ENCODE measurements at regions not wholly inside any gene's neighbourhood (a gene's known extent, or its start where the extent isn't known, plus 50 kb on each side); places are given as distances from the start of the nearest gene placed in this dataset.
A peak's percentile ranks its signal among the peaks of the same experiment; 100 is the strongest.

DNA sequence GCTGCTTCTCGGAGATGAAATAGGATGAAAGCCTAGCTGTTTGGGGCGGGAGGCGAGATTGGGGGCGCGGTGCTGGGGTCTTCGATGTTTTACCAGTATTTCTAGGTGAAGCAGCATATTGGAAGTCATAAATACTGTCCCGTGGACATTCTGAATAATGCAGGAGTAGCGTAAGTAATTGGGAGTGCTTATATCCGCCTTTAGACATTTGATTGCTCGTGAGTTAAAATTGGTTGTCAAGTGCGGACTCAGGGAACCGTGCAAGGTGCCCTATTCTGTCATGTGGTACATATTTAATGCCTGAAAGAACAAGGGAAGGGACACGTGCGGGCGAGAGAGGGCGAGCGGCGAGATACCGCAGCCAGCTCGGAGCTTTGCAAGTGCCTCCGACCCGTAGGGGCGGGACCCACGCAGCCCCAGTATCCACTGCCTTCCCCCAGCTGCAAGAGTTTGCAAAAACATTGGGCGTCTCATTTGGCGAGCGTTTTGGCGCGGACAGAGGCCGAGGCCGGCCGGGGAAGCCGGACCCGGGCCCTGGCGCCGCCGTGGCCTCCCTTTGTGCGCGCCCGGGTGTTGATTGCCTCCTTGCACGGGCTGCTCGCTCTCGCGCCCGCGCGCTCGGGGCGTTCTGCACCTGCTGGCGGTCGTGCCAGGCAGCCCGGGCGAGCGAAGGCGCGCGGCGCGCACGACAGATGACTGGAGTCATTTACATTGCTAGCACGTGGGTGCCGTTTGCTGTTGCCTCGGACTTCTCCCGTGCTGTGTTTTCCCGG, 849.8 kb upstream of the RBFOX1 start:
- no peak for FAIRE-seq
- H3K9me3 ChIP-seq: no peaks in the 10 kb centered on the region
- H3K4me3 ChIP-seq: no peak overlapping the region
- no peak overlapping the region for H3K27ac ChIP-seq
- TF ChIP-seq, protein P1, sequence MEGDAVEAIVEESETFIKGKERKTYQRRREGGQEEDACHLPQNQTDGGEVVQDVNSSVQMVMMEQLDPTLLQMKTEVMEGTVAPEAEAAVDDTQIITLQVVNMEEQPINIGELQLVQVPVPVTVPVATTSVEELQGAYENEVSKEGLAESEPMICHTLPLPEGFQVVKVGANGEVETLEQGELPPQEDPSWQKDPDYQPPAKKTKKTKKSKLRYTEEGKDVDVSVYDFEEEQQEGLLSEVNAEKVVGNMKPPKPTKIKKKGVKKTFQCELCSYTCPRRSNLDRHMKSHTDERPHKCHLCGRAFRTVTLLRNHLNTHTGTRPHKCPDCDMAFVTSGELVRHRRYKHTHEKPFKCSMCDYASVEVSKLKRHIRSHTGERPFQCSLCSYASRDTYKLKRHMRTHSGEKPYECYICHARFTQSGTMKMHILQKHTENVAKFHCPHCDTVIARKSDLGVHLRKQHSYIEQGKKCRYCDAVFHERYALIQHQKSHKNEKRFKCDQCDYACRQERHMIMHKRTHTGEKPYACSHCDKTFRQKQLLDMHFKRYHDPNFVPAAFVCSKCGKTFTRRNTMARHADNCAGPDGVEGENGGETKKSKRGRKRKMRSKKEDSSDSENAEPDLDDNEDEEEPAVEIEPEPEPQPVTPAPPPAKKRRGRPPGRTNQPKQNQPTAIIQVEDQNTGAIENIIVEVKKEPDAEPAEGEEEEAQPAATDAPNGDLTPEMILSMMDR (IDR thresholded peaks at IDR 0.05): no peak
- H3K4me1 ChIP-seq: no peaks in the 10 kb centered on the region
- H3K36me3 ChIP-seq: no peaks in the 10 kb centered on the region
- intact Hi-C loops (cut with DNase I): no loop called here
- peak in 2 of 6 donors; percentile 39 to 52 for DNase-seq
- ATAC-seq: no peak
- WGBS, 2 donors: 3 to 5% methylated on average over 65 of the region's 65 CpGs
- H3K27me3 ChIP-seq: peaks cover 0 to 22% (median 0%) of the 10 kb centered on the region in 4 donors

DNA sequence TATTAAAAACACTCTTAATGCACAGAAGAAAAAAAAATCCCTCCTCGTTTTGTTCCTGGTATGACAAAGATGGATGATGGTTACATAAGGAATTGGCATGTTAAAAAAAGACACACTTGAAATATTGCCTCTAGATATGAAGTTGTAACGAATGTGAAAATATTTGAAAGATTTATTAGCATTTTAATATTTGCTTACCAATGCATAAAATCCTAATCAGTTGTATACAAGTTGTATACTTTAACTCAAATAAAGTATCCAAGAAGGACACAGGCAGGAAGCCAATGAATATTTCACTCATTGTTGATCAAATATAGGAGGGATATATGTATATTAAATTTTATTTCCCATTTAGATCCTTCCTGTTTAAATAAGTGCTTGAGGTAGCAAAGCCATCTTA, 850.8 kb upstream of the RBFOX1 start:
- intact Hi-C loops (cut with DNase I): no loop called here
- WGBS, 2 donors: 7% methylated on average over 2 of the region's 2 CpGs

DNA sequence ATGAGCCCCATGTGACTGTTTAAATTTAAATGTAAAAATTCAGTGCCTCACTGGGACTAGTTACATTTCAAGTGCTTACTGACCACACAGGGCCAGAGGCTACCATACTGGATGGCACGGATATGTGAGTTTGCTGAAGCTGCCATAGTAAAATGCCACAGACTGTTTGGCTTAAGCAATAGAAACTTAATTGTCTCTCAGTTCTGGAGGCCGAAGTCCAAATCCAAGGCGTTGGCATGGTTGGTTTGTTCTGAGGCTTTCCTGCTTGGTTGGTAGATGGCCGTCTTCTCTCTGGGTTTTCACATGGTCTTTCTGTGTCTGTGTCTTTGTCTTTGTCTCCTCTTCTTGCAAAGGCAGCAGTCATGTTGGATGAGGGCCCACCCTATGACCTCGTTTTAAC, 878.9 kb upstream of the RBFOX1 start:
- no peak for DNase-seq
- TF ChIP-seq, protein P1 (IDR thresholded peaks at IDR 0.05): no peak
- Histone ChIP-seq H3K27ac (no peak overlapping the region), H3K4me1 (no peaks in the 10 kb centered on the region), H3K36me3 (no peaks in the 10 kb centered on the region), H3K27me3 (no peaks in the 10 kb centered on the region), H3K9me3 (no peaks in the 10 kb centered on the region), H3K4me3 (no peak overlapping the region)
- WGBS, 2 donors: 55 to 67% methylated on average over 5 of the region's 5 CpGs
- intact Hi-C loops (cut with DNase I): no loop called here
- ATAC-seq: no peak
- no peak for FAIRE-seq

More for the DNA sequence above, 850.8 kb upstream of the RBFOX1 start:
- H3K36me3 ChIP-seq: no peaks in the 10 kb centered on the region
- no peak overlapping the region for H3K27ac ChIP-seq
- FAIRE-seq: no peak
- no peaks in the 10 kb centered on the region for H3K9me3 ChIP-seq
- H3K27me3 ChIP-seq: peaks cover 0 to 22% (median 0%) of the 10 kb centered on the region in 4 donors
- no peak overlapping the region for H3K4me3 ChIP-seq
- no peaks in the 10 kb centered on the region for H3K4me1 ChIP-seq
- ATAC-seq: no peak
- DNase-seq: no peak
- TF ChIP-seq, protein P1 (IDR thresholded peaks at IDR 0.05): no peak

DNA sequence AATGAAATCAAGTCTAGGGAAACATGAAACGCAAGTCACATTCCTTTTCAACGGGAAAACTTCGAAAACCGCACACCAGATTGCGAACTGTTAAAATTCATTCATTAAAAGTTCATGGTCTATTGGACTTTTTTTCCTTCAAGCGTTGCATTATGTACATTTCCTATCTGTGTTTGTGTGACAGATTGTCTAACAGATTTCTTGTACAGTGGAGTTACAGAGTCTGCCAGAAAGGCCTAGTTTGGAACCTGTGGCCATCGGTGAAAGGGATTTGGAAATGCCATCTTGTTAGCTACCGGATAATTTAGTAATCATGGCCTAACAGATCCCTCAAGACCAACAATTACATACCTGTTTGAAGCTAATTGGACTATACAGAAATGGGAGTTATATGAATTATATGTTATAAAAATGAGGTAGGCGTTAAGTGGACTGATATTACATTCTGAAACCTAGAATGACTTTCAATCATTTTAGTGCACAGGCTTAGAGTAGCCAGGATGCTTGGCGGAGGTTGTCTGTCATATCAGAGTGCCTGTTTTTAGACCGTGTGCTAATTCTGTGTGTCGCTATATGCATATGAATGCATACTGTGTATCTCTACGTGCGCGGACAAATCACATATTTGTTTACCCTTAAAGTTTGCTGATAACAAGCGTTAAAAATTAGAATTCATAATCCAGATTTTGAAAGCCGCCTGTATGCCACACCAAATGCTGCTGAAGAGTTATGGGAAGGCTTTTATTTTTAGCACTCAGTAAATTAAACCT, 885.4 kb upstream of the RBFOX1 start:
- Histone ChIP-seq H3K36me3 (no peaks in the 10 kb centered on the region), H3K9me3 (no peaks in the 10 kb centered on the region), H3K4me1 (no peaks in the 10 kb centered on the region), H3K27me3 (no peaks in the 10 kb centered on the region), H3K27ac (no peak overlapping the region), H3K4me3 (no peak overlapping the region)
- DNase-seq (no peak), FAIRE-seq (no peak), ATAC-seq (no peak)
- TF ChIP-seq, protein P1 (IDR thresholded peaks at IDR 0.05): no peak
- 70 to 76% methylated on average over 17 of the region's 17 CpGs for WGBS, 2 donors
- intact Hi-C loops (cut with DNase I): no loop called here

DNA sequence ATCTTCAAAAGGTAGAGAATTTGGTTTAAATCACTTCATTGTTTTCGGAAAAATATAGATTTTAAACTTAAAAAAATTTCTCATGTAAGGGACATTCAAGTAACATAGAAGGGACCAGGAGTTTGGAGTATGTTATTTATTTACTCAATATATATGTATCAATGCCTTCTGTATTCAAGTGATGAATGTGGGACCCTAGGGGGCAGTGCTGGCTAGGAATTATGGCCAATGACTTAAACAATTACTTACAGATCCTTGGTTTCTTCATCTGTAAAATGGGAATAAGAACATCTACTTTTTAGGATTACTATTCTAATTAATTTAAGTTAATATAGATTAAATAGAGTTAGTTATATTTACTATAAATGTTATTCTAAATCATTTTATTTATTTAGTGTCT, 886.3 kb upstream of the RBFOX1 start:
- TF ChIP-seq, protein P1 (IDR thresholded peaks at IDR 0.05): no peak
- DNase-seq (no peak), FAIRE-seq (no peak), ATAC-seq (no peak)
- no peaks in the 10 kb centered on the region for H3K4me1 ChIP-seq
- intact Hi-C loops (cut with DNase I): no loop called here
- 67 to 80% methylated on average over 1 of the region's 1 CpG for WGBS, 2 donors
- no peaks in the 10 kb centered on the region for H3K27me3 ChIP-seq
- H3K4me3 ChIP-seq: no peak overlapping the region
- H3K27ac ChIP-seq: no peak overlapping the region
- no peaks in the 10 kb centered on the region for H3K36me3 ChIP-seq
- H3K9me3 ChIP-seq: no peaks in the 10 kb centered on the region
